ENCODE measurements at regions not wholly inside any gene's neighbourhood (a gene's known extent, or its start where the extent isn't known, plus 50 kb on each side); places are given as distances from the start of the nearest gene placed in this dataset.

- no peak for TF ChIP-seq ZNF274 (IDR thresholded peaks at IDR 0.05; ENCODE audit: insufficient read depth, insufficient read length)
- no peak for TF ChIP-seq CTCF (IDR thresholded peaks at IDR 0.05 in 2 of 3, conservative IDR thresholded peaks at IDR 0.05 in 1 of 3; ENCODE audit: control insufficient read depth in 2 of 3, extremely low read depth in 1 of 3, insufficient read depth in 1 of 3, low read depth in 3 of 3, low read length in 3 of 3)
- TF ChIP-seq HCFC1 (IDR thresholded peaks at IDR 0.05; ENCODE audit: low read length): no peak
- TF ChIP-seq, protein P1, sequence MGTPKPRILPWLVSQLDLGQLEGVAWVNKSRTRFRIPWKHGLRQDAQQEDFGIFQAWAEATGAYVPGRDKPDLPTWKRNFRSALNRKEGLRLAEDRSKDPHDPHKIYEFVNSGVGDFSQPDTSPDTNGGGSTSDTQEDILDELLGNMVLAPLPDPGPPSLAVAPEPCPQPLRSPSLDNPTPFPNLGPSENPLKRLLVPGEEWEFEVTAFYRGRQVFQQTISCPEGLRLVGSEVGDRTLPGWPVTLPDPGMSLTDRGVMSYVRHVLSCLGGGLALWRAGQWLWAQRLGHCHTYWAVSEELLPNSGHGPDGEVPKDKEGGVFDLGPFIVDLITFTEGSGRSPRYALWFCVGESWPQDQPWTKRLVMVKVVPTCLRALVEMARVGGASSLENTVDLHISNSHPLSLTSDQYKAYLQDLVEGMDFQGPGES (IDR thresholded peaks at IDR 0.05): no peak
- no peak for TF ChIP-seq ASH2L (IDR thresholded peaks at IDR 0.05; ENCODE audit: borderline replicate concordance, low read depth)
- TF ChIP-seq CHD2 (IDR thresholded peaks at IDR 0.05; ENCODE audit: borderline replicate concordance, low read depth, low read length): no peak
- TF ChIP-seq CBX5 (IDR thresholded peaks at IDR 0.05; ENCODE audit: low read depth): no peak
- no peak for TF ChIP-seq HDAC6 (IDR thresholded peaks at IDR 0.05; ENCODE audit: unreplicated experiment)
- TF ChIP-seq SIX5 (IDR thresholded peaks at IDR 0.05; ENCODE audit: low read depth, low read length, severe bottlenecking): no peak
- TF ChIP-seq POLR2A (IDR thresholded peaks at IDR 0.05; ENCODE audit: low read depth, low read length): no peak
- no peak for TF ChIP-seq REST (IDR thresholded peaks at IDR 0.05; ENCODE audit: low read depth, low read length)
These were observed 504.4 kb downstream of the TFAP2B start for GRCh38 chr6:51323056-51323455.

All from GM12878 (cell line).